Heart left ventricle (tissue), 13 donors: ENCODE measurements at regions not wholly inside any gene's neighbourhood (a gene's known extent, or its start where the extent isn't known, plus 50 kb on each side); places are given as distances from the start of the nearest gene placed in this dataset.

Experiments used
- CTCF ChIP-seq, 12 donors: fragments of 200-600 bp; sonication (generic) in 4 of 12; IDR thresholded peaks; one replicate each; pipeline versions ENCODE4 v1.5.0 to v1.8.0; 2018 to 2022; ENCODE audit warnings: antibody characterized with exemption in 12 of 12, mild to moderate bottlenecking in 5 of 12
- POLR2A ChIP-seq, 2 donors: fragments of 450-650 bp; IDR thresholded peaks; one replicate each; pipeline ENCODE4 v1.6.1; 2017; ENCODE audit warnings: antibody characterized with exemption in 2 of 2, mild to moderate bottlenecking in 2 of 2, moderate library complexity in 2 of 2
- donor health status: ischemic (EF 13 %, LVEDD 7.1; RV severe dilation, severe dysfunction).
- donor health status: DM: no; HTN: yes; CAD: no.
- donor health status: DM: no; HTN: no; CAD: no.
- donor health status: ischemic (EF 25% LVEDD 6.9; RV normal size, moderate dysfunction).
- donor health status: ischemic (EF 25% LVEDD 5.7; RV mildly dilated, moderate dysfunction).
- donor health status: ischemic (EF 35%, LVEDD 5.7; RV mildly dilated, moderate dysfunction).
- donor health status: nonischemic (EF 11% LVEDD 7.7; RV severe dilation, severe dysfunction).
- donor health status: DM: yes; HTN: yes; CAD: no.
- donor health status: PGD.
- donor health status: ischemic (EF 29% LVEDD 5.4; RV normal size, mild dysfunction).
- donor health status: nonischemic (EF 23%, LVEDD 6.1; RV moderate dilation, normal function).

- TF ChIP-seq CTCF (IDR thresholded peaks at IDR 0.05) (no peak), POLR2A (IDR thresholded peaks at IDR 0.05) (no peak)
These were observed 104.9 kb upstream of the NT5E start for GRCh38 chr6:85344996-85345395.
